A549 (cell line): ENCODE measurements at regions not wholly inside any gene's neighbourhood (a gene's known extent, or its start where the extent isn't known, plus 50 kb on each side); places are given as distances from the start of the nearest gene placed in this dataset.

Experiments
- BCL3 ChIP-seq: fragments of >200 bp; sonication (Bioruptor Twin); formaldehyde crosslinking; IDR thresholded peaks from 3 replicates; pipeline ENCODE4 v1.6.1; 2016
- BHLHE40 ChIP-seq: IDR thresholded peaks from 2 replicates; pipeline ENCODE4 v1.6.1; 2012; ENCODE audit warnings: low read depth, low read length, inconsistent platforms
- CBX8 ChIP-seq: fragments of 200-600 bp; sonication (generic); IDR thresholded peaks from 2 replicates; pipeline ENCODE4 v1.6.1; 2016
- CEBPB ChIP-seq, 2 experiments: fragments of >200 bp in 1 of 2; sonication (Bioruptor Twin) in 1 of 2; formaldehyde crosslinking in 1 of 2; IDR thresholded peaks; 2 replicates each; pipeline ENCODE4 v1.6.1; 2012 to 2016
- CHD4 ChIP-seq: fragments of 200-600 bp; sonication (generic); IDR thresholded peaks from 2 replicates; pipeline ENCODE4 v1.6.1; 2016; ENCODE audit warnings: antibody characterized with exemption, mild to moderate bottlenecking, borderline replicate concordance
- CTCF ChIP-seq: fragments of >200 bp; sonication (Bioruptor Twin); formaldehyde crosslinking; IDR thresholded peaks from 3 replicates; pipeline ENCODE4 v1.5.1; 2016
- MAFK ChIP-seq: fragments of 450-650 bp; IDR thresholded peaks from 2 replicates; pipeline ENCODE4 v1.6.1; 2014; ENCODE audit not compliant: partially characterized antibody
- MYC ChIP-seq: IDR thresholded peaks from 2 replicates; pipeline ENCODE4 v1.6.1; 2012; ENCODE audit warnings: mild to moderate bottlenecking, inconsistent platforms, low read length, improper control_type of control experiment, borderline replicate concordance
- SMC3 ChIP-seq: fragments of >200 bp; sonication (Bioruptor Twin); formaldehyde crosslinking; IDR thresholded peaks from 3 replicates; pipeline ENCODE4 v1.6.1; 2018; ENCODE audit warnings: inconsistent platforms

GRCh38 chr2:78907089-78907488, 118.4 kb upstream of the REG3G start:
- TF ChIP-seq CTCF (no peak), CBX8 (no peak), BHLHE40 (no peak), SMC3 (no peak), BCL3 (no peak), MYC (no peak), CHD4 (no peak), MAFK (no peak), CEBPB (IDR thresholded peaks at IDR 0.05) (no peak)
